Adrenal gland (tissue), 5 donors: ENCODE measurements at regions not wholly inside any gene's neighbourhood (a gene's known extent, or its start where the extent isn't known, plus 50 kb on each side); places are given as distances from the start of the nearest gene placed in this dataset.

ENCODE experiments used
- POLR2A ChIP-seq, 2 donors: fragments of 450-650 bp; IDR thresholded peaks; one replicate each; pipeline ENCODE4 v1.6.1; 2017; ENCODE audit warnings: antibody characterized with exemption in 2 of 2, mild to moderate bottlenecking in 2 of 2, moderate library complexity in 1 of 2
- TF ChIP-seq, protein P1 (sequence below), 6 experiments: fragments of 450-650 bp in 4 of 6; fragments of 200-600 bp in 2 of 6; sonication (generic) in 1 of 6; IDR thresholded peaks; 1 replicate in 5 of 6; 2 replicates in 1 of 6; pipeline versions ENCODE4 v1.5.1 to v1.8.0; 2016 to 2021; ENCODE audit warnings: antibody characterized with exemption in 6 of 6, mild to moderate bottlenecking in 2 of 6, moderate library complexity in 1 of 6
- donor health status: DM: no; HTN: no; CAD: no.

DNA sequence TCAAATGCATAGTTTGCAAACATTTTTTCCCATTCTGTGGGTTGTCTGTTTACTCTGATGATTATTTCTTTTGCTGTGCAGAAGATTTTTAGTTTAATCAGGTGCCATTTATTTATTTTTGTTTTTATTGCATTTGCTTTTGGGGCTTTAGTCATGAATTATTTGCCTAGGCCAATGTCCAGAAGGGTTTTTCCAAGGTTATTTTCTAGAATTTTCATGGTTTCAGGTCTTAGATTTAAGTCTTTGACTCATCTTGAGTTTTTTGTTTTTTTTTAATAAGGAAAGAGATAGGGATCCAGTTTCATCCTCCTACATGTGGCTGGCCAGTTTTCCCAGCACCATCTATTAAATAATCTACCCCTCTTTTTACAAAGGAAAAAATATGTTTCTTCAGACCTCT, 57.2 kb upstream of the TMEM260 start:
- TF ChIP-seq POLR2A (IDR thresholded peaks at IDR 0.05) = no peak
- TF ChIP-seq, protein P1, sequence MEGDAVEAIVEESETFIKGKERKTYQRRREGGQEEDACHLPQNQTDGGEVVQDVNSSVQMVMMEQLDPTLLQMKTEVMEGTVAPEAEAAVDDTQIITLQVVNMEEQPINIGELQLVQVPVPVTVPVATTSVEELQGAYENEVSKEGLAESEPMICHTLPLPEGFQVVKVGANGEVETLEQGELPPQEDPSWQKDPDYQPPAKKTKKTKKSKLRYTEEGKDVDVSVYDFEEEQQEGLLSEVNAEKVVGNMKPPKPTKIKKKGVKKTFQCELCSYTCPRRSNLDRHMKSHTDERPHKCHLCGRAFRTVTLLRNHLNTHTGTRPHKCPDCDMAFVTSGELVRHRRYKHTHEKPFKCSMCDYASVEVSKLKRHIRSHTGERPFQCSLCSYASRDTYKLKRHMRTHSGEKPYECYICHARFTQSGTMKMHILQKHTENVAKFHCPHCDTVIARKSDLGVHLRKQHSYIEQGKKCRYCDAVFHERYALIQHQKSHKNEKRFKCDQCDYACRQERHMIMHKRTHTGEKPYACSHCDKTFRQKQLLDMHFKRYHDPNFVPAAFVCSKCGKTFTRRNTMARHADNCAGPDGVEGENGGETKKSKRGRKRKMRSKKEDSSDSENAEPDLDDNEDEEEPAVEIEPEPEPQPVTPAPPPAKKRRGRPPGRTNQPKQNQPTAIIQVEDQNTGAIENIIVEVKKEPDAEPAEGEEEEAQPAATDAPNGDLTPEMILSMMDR (IDR thresholded peaks at IDR 0.05) = no peak
